SH-SY5Y (cell line): ENCODE measurements at regions not wholly inside any gene's neighbourhood (a gene's known extent, or its start where the extent isn't known, plus 50 kb on each side); places are given as distances from the start of the nearest gene placed in this dataset.

Experiments used
- GATA2 ChIP-seq: IDR thresholded peaks from 2 replicates; pipeline ENCODE4 v1.6.1; 2011; ENCODE audit warnings: mild to moderate bottlenecking, low read depth, low read length
- GATA3 ChIP-seq: IDR thresholded peaks from 2 replicates; pipeline ENCODE4 v1.6.1; 2011; ENCODE audit warnings: low read depth, mild to moderate bottlenecking, low read length, moderate library complexity

- TF ChIP-seq GATA2 (no peak), GATA3 (no peak)
Observed at GRCh38 chr15:31828594-31828993, 201.7 kb upstream of the CHRNA7 start.

GRCh38 chr15:31830591-31830990, 199.7 kb upstream of the CHRNA7 start:
- TF ChIP-seq GATA3: no peak
- TF ChIP-seq GATA2: no peak

- no peak for TF ChIP-seq GATA2
- TF ChIP-seq GATA3: no peak
Observed at GRCh38 chr15:31831596-31831995, 198.7 kb upstream of the CHRNA7 start.

- no peak for TF ChIP-seq GATA3
- no peak for TF ChIP-seq GATA2
Observed at GRCh38 chr15:31834654-31835053, 195.7 kb upstream of the CHRNA7 start.

GRCh38 chr15:31839388-31839787, 190.9 kb upstream of the CHRNA7 start:
- no peak for TF ChIP-seq GATA2
- no peak for TF ChIP-seq GATA3

GRCh38 chr15:31840849-31841476, 189.4 kb upstream of the CHRNA7 start:
- TF ChIP-seq GATA3 (no peak), GATA2 (no peak)

- TF ChIP-seq GATA3 (no peak), GATA2 (no peak)
Observed at GRCh38 chr15:31842532-31843195, 187.7 kb upstream of the CHRNA7 start.

- no peak for TF ChIP-seq GATA2
- no peak for TF ChIP-seq GATA3
Observed at GRCh38 chr15:31843426-31844055, 186.8 kb upstream of the CHRNA7 start.

- TF ChIP-seq GATA2: no peak
- TF ChIP-seq GATA3: no peak
Observed at GRCh38 chr15:31845791-31846190, 184.5 kb upstream of the CHRNA7 start.

- TF ChIP-seq GATA3 (no peak), GATA2 (no peak)
Observed at GRCh38 chr15:31847961-31848360, 182.4 kb upstream of the CHRNA7 start.

GRCh38 chr15:31848621-31849020, 181.7 kb upstream of the CHRNA7 start:
- no peak for TF ChIP-seq GATA2
- no peak for TF ChIP-seq GATA3

- TF ChIP-seq GATA3 (no peak), GATA2 (no peak)
Observed at GRCh38 chr15:31852933-31853799, 177.1 kb upstream of the CHRNA7 start.

- TF ChIP-seq GATA2: no peak
- TF ChIP-seq GATA3: no peak
Observed at GRCh38 chr15:31856581-31856980, 173.7 kb upstream of the CHRNA7 start.

GRCh38 chr15:31857194-31857593, 173.1 kb upstream of the CHRNA7 start:
- TF ChIP-seq GATA2 (no peak), GATA3 (no peak)
